RWPE2 (cell line): ENCODE measurements at regions not wholly inside any gene's neighbourhood (a gene's known extent, or its start where the extent isn't known, plus 50 kb on each side); places are given as distances from the start of the nearest gene placed in this dataset.

Experiments used
- ATAC-seq: fragments of 200-7000 bp; cut with Tn5 transposase; 3 replicates; pipeline ENCODE4 v1.9.1; 2021; ENCODE audit warnings: low read depth
- DNase-seq: peaks from one replicate; pipeline ENCODE4 v3.0.0-alpha.2; 2020; ENCODE audit warnings: low spot score
- H3K27ac ChIP-seq: fragments of 450-650 bp; 2 replicates; pipeline ENCODE4 v1.5.1; 2017; ENCODE audit warnings: mild to moderate bottlenecking; ENCODE audit not compliant: poor library complexity, severe bottlenecking
- H3K27me3 ChIP-seq: fragments of 250-450 bp; sonication (Bioruptor Pico); 2 replicates; pipeline ENCODE4 v1.5.1; 2021; ENCODE audit warnings: mild to moderate bottlenecking, moderate library complexity; ENCODE audit not compliant: insufficient read depth, poor library complexity, severe bottlenecking
- H3K36me3 ChIP-seq: fragments of 250-450 bp; sonication (Bioruptor Pico); 2 replicates; pipeline ENCODE4 v1.5.1; 2020; ENCODE audit warnings: low read depth, mild to moderate bottlenecking, moderate library complexity
- H3K4me1 ChIP-seq: fragments of 250-450 bp; sonication (Bioruptor Pico); 2 replicates; pipeline ENCODE4 v1.5.1; 2021; ENCODE audit warnings: mild to moderate bottlenecking, moderate library complexity; ENCODE audit not compliant: insufficient read depth, poor library complexity, severe bottlenecking
- H3K4me3 ChIP-seq: fragments of 250-450 bp; sonication (Bioruptor Pico); 2 replicates; pipeline ENCODE4 v1.5.1; 2021; ENCODE audit warnings: mild to moderate bottlenecking, moderate library complexity; ENCODE audit not compliant: severe bottlenecking
- H3K9me3 ChIP-seq: fragments of 250-450 bp; sonication (Bioruptor Pico); 2 replicates; pipeline ENCODE4 v1.5.1; 2021; ENCODE audit warnings: mild to moderate bottlenecking, moderate library complexity; ENCODE audit not compliant: severe bottlenecking
- TF ChIP-seq, protein P1 (sequence below): fragments of 450-650 bp; IDR thresholded peaks from one replicate; pipeline ENCODE4 v1.5.1; 2017; ENCODE audit warnings: mild to moderate bottlenecking, moderate library complexity; ENCODE audit not compliant: poor library complexity, severe bottlenecking

- Histone ChIP-seq H3K36me3 (no peaks in the 10 kb centered on the region), H3K4me3 (no peak overlapping the region), H3K27me3 (no peaks in the 10 kb centered on the region), H3K27ac (no peak overlapping the region), H3K9me3 (no peaks in the 10 kb centered on the region), H3K4me1 (no peaks in the 10 kb centered on the region)
- DNase-seq = no peak
- TF ChIP-seq, protein P1, sequence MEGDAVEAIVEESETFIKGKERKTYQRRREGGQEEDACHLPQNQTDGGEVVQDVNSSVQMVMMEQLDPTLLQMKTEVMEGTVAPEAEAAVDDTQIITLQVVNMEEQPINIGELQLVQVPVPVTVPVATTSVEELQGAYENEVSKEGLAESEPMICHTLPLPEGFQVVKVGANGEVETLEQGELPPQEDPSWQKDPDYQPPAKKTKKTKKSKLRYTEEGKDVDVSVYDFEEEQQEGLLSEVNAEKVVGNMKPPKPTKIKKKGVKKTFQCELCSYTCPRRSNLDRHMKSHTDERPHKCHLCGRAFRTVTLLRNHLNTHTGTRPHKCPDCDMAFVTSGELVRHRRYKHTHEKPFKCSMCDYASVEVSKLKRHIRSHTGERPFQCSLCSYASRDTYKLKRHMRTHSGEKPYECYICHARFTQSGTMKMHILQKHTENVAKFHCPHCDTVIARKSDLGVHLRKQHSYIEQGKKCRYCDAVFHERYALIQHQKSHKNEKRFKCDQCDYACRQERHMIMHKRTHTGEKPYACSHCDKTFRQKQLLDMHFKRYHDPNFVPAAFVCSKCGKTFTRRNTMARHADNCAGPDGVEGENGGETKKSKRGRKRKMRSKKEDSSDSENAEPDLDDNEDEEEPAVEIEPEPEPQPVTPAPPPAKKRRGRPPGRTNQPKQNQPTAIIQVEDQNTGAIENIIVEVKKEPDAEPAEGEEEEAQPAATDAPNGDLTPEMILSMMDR = no peak
- ATAC-seq = no peak
These were observed 50.4 kb upstream of the PRSS23 start for GRCh38 chr11:86749821-86750401.

DNA sequence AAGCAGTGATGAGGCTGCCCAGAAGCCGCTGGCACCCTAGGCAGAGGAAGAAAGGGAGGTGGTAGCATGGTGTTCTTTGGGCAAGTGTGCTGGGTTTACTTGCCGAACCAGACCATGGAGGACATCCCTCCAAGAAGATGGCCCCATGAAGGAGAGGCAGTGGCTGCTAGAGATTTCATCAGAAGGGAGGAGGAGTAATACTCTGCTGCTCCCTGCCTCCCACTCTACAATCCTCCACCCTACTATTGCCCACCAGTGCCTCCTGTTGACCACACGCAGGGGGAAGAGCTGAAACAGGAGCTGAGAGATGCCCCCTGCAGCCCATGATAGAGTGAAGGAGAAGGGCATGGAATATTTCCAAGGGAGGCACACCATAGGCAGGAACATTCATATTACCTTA, 51.0 kb upstream of the PRSS23 start:
- H3K9me3 ChIP-seq = no peaks in the 10 kb centered on the region
- no peak for ATAC-seq
- no peak overlapping the region for H3K4me3 ChIP-seq
- DNase-seq = no peak
- no peaks in the 10 kb centered on the region for H3K27me3 ChIP-seq
- no peaks in the 10 kb centered on the region for H3K36me3 ChIP-seq
- TF ChIP-seq, protein P1 = no peak
- H3K4me1 ChIP-seq = no peaks in the 10 kb centered on the region
- no peak overlapping the region for H3K27ac ChIP-seq

DNA sequence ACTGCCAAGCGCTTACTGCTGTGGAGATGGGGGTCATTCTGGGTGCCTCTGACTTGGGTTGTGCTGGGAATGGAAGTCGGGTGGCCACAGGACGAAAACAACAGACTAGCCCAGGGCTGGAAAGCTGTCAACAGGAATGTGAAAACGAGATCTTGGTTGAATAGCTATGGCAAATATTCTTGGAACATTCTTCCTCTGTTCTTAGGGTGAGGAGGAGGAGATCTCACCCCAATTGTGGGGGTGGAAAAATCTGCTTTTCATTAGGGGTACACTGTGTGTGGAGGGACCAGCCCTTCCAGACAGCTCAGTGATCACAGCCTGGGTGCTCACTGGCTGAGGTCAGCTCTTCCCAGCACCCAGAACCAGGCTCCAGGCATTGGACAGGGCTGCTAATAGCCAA, 52.0 kb upstream of the PRSS23 start:
- no peak overlapping the region for H3K27ac ChIP-seq
- no peaks in the 10 kb centered on the region for H3K27me3 ChIP-seq
- no peaks in the 10 kb centered on the region for H3K36me3 ChIP-seq
- H3K4me3 ChIP-seq = no peak overlapping the region
- TF ChIP-seq, protein P1 = no peak
- H3K9me3 ChIP-seq = no peaks in the 10 kb centered on the region
- ATAC-seq = no peak
- no peak for DNase-seq
- H3K4me1 ChIP-seq = peaks cover 6% of the 10 kb centered on the region

GRCh38 chr11:86747801-86748200, 52.5 kb upstream of the PRSS23 start:
- Histone ChIP-seq H3K36me3 (no peaks in the 10 kb centered on the region), H3K27ac (no peak overlapping the region), H3K4me3 (no peak overlapping the region), H3K4me1 (peaks cover 11% of the 10 kb centered on the region), H3K27me3 (no peaks in the 10 kb centered on the region), H3K9me3 (no peaks in the 10 kb centered on the region)
- no peak for DNase-seq
- no peak for ATAC-seq
- TF ChIP-seq, protein P1 = no peak

DNA sequence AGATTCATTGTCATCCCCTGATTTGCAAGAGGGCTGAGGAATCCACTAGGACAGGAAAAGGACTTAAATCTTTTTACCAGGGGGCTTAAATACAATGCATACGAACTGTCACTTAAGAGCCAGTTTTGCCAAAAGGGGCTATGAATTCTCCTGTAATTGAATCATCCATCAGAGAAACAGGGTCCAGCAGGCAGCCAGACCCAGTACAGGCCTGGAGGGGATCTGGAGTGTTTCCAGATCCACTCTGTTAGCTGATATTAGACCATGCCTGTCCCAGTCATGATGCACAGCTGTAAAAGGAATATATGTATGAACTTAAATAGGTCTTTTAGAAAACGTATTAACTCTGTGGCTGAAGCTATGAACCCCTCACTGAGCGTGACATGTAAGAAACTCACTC, 53.8 kb upstream of the PRSS23 start:
- Histone ChIP-seq H3K4me1 (peaks cover 24% of the 10 kb centered on the region), H3K27ac (peak overlapping the region; percentile 17), H3K4me3 (no peak overlapping the region), H3K27me3 (no peaks in the 10 kb centered on the region), H3K36me3 (no peaks in the 10 kb centered on the region), H3K9me3 (no peaks in the 10 kb centered on the region)
- no peak for ATAC-seq
- TF ChIP-seq, protein P1 = no peak
- no peak for DNase-seq
